ENCODE measurements at regions not wholly inside any gene's neighbourhood (a gene's known extent, or its start where the extent isn't known, plus 50 kb on each side); places are given as distances from the start of the nearest gene placed in this dataset.

DNA sequence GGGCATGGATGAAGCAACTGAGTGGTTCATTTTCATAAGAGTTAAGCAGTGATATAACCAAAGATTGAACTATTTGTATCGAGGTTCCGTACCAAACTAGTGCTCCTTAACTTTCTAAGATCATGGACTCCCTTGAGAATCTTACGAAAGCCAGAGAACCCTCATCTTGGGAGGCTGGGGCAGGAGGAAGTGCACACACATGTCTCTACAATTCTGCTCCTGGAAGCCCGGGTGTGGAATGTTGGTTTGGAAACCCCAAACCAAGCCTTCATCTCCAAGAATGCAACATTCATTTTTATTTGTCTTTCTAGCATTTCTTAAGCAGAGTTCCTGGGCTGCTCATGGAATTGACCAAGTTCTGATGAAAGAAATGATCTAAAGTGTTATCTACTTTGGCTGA is 215.0 kb upstream of the PRNP start:
- in situ Hi-C loops (cut with MboI) = no loop called here
- H3K9me3 ChIP-seq (replicated peaks; ENCODE audit: control insufficient read depth, insufficient read depth, low read length) = no peaks in the 10 kb centered on the region

DNA sequence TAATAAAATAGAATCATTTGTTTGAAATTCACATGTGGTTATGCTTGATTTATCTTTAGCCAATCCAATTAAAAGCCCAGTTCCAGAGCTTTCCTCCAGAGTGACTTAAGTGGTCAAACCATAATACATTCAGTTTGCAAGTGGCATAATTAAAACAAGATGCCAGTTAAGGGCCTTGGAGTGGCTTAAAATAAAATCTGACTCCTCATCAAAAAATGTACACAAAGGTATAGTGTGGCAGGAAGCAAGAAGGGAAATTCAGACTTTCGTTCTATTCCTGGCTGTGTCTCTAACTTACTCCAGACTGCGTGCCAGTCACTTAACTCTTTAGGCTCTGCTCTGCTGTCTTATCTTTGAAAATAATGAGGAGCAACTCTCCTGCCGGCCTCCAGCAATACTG is 215.9 kb upstream of the PRNP start:
- Histone ChIP-seq H3K27ac (ENCODE audit: control insufficient read depth, insufficient read depth) (no peak overlapping the region), H3K9me3 (replicated peaks; ENCODE audit: control insufficient read depth, insufficient read depth, low read length) (no peaks in the 10 kb centered on the region), H2AFZ (ENCODE audit: control insufficient read depth, low read depth, low read length) (no peak overlapping the region), H3K36me3 (ENCODE audit: control insufficient read depth in 2 of 2, insufficient read depth in 2 of 2, low read length in 1 of 2) (no peaks in the 10 kb centered on the region), H3K4me2 (ENCODE audit: control insufficient read depth, insufficient read depth) (no peak overlapping the region), H3K4me1 (ENCODE audit: control insufficient read depth, insufficient read depth, low read length) (no peaks in the 10 kb centered on the region), H3K79me2 (ENCODE audit: control insufficient read depth, insufficient read depth, low read length) (no peaks in the 10 kb centered on the region), H4K20me1 (ENCODE audit: control insufficient read depth, insufficient read depth) (no peaks in the 10 kb centered on the region), H3K9ac (ENCODE audit: control insufficient read depth, insufficient read depth, low read length) (no peak overlapping the region), H3K27me3 (replicated peaks in 1 of 2; ENCODE audit: control insufficient read depth in 2 of 2, insufficient read depth in 2 of 2, low read length in 1 of 2) (peaks cover 0 to 2% of the 10 kb centered on the region in 2 experiments; a peak in 1 of 4 replicates), H3K4me3 (no peak overlapping the region)
- intact Hi-C loops (cut with micrococcal nuclease; ENCODE audit: unreplicated experiment) = no loop called here
- WGBS (ENCODE audit: insufficient coverage, insufficient replicate concordance, low lambda C conversion rate, missing lambda C conversion rate) = 10% methylated on average over 3 of the region's 3 CpGs
- ChIA-PET SMC1A (ENCODE audit: uncharacterized antibody, unreplicated experiment) (no interaction called here), POLR2A (no interaction called here), CTCF (no interaction called here), RAD21 (ENCODE audit: unreplicated experiment) (no interaction called here)
- in situ Hi-C loops (cut with MboI) = no loop called here
- no peak for FAIRE-seq
- BruUV-seq (replicated peaks) = no TSS peak
- ATAC-seq = no peak
- no peak for DNase-seq (ENCODE audit: low read depth, low spot score)
- TF ChIP-seq, protein P1, sequence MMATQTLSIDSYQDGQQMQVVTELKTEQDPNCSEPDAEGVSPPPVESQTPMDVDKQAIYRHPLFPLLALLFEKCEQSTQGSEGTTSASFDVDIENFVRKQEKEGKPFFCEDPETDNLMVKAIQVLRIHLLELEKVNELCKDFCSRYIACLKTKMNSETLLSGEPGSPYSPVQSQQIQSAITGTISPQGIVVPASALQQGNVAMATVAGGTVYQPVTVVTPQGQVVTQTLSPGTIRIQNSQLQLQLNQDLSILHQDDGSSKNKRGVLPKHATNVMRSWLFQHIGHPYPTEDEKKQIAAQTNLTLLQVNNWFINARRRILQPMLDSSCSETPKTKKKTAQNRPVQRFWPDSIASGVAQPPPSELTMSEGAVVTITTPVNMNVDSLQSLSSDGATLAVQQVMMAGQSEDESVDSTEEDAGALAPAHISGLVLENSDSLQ (IDR thresholded peaks at IDR 0.05) = no peak
- TF ChIP-seq POLR2A (IDR thresholded peaks at IDR 0.05; ENCODE audit: low read depth, low read length) (no peak), CEBPB (IDR thresholded peaks at IDR 0.05; ENCODE audit: borderline replicate concordance in 1 of 2, low read depth in 2 of 2, low read length in 2 of 2) (no peak), SMAD5 (IDR thresholded peaks at IDR 0.05; ENCODE audit: low read depth) (no peak), MTA2 (IDR thresholded peaks at IDR 0.05; ENCODE audit: low read depth) (no peak), TCF12 (IDR thresholded peaks at IDR 0.05; ENCODE audit: low read depth, low read length) (no peak)
- TF ChIP-seq, protein P2, sequence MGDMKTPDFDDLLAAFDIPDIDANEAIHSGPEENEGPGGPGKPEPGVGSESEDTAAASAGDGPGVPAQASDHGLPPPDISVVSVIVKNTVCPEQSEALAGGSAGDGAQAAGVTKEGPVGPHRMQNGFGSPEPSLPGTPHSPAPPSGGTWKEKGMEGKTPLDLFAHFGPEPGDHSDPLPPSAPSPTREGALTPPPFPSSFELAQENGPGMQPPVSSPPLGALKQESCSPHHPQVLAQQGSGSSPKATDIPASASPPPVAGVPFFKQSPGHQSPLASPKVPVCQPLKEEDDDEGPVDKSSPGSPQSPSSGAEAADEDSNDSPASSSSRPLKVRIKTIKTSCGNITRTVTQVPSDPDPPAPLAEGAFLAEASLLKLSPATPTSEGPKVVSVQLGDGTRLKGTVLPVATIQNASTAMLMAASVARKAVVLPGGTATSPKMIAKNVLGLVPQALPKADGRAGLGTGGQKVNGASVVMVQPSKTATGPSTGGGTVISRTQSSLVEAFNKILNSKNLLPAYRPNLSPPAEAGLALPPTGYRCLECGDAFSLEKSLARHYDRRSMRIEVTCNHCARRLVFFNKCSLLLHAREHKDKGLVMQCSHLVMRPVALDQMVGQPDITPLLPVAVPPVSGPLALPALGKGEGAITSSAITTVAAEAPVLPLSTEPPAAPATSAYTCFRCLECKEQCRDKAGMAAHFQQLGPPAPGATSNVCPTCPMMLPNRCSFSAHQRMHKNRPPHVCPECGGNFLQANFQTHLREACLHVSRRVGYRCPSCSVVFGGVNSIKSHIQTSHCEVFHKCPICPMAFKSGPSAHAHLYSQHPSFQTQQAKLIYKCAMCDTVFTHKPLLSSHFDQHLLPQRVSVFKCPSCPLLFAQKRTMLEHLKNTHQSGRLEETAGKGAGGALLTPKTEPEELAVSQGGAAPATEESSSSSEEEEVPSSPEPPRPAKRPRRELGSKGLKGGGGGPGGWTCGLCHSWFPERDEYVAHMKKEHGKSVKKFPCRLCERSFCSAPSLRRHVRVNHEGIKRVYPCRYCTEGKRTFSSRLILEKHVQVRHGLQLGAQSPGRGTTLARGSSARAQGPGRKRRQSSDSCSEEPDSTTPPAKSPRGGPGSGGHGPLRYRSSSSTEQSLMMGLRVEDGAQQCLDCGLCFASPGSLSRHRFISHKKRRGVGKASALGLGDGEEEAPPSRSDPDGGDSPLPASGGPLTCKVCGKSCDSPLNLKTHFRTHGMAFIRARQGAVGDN (IDR thresholded peaks at IDR 0.05) = no peak

More for the DNA sequence above, 215.0 kb upstream of the PRNP start:
- BruUV-seq (replicated peaks) = no TSS peak
- WGBS (ENCODE audit: insufficient coverage, insufficient replicate concordance, low lambda C conversion rate, missing lambda C conversion rate) = 21% methylated on average over 4 of the region's 4 CpGs
- TF ChIP-seq KLF5 (IDR thresholded peaks at IDR 0.05; ENCODE audit: partially characterized antibody) (no peak), BRCA1 (IDR thresholded peaks at IDR 0.05; ENCODE audit: low read depth, low read length) (no peak), IKZF2 (IDR thresholded peaks at IDR 0.05) (no peak), BMI1 (IDR thresholded peaks at IDR 0.05; ENCODE audit: borderline replicate concordance) (no peak), LARP7 (IDR thresholded peaks at IDR 0.05) (no peak), STAT1 (conservative IDR thresholded peaks at IDR 0.05) (no peak), DPF2 (IDR thresholded peaks at IDR 0.05) (no peak)
- TF ChIP-seq, protein P3, sequence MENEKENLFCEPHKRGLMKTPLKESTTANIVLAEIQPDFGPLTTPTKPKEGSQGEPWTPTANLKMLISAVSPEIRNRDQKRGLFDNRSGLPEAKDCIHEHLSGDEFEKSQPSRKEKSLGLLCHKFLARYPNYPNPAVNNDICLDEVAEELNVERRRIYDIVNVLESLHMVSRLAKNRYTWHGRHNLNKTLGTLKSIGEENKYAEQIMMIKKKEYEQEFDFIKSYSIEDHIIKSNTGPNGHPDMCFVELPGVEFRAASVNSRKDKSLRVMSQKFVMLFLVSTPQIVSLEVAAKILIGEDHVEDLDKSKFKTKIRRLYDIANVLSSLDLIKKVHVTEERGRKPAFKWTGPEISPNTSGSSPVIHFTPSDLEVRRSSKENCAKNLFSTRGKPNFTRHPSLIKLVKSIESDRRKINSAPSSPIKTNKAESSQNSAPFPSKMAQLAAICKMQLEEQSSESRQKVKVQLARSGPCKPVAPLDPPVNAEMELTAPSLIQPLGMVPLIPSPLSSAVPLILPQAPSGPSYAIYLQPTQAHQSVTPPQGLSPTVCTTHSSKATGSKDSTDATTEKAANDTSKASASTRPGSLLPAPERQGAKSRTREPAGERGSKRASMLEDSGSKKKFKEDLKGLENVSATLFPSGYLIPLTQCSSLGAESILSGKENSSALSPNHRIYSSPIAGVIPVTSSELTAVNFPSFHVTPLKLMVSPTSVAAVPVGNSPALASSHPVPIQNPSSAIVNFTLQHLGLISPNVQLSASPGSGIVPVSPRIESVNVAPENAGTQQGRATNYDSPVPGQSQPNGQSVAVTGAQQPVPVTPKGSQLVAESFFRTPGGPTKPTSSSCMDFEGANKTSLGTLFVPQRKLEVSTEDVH (IDR thresholded peaks at IDR 0.05; ENCODE audit: low read depth, partially characterized antibody) = no peak
- H3K9ac ChIP-seq (ENCODE audit: control insufficient read depth, insufficient read depth, low read length) = no peak overlapping the region
- RAD21 ChIA-PET (ENCODE audit: unreplicated experiment) = no interaction called here
- H3K4me2 ChIP-seq (ENCODE audit: control insufficient read depth, insufficient read depth) = no peak overlapping the region
- CTCF ChIA-PET = no interaction called here
- FAIRE-seq (no peak), DNase-seq (ENCODE audit: low read depth, low spot score) (no peak), ATAC-seq (no peak)
- H3K27me3 ChIP-seq (replicated peaks in 1 of 2; ENCODE audit: control insufficient read depth in 2 of 2, insufficient read depth in 2 of 2, low read length in 1 of 2) = peaks cover 0 to 2% of the 10 kb centered on the region in 2 experiments; a peak in 1 of 4 replicates
- no peak overlapping the region for H3K27ac ChIP-seq (ENCODE audit: control insufficient read depth, insufficient read depth)
- no peaks in the 10 kb centered on the region for H4K20me1 ChIP-seq (ENCODE audit: control insufficient read depth, insufficient read depth)
- intact Hi-C loops (cut with micrococcal nuclease; ENCODE audit: unreplicated experiment) = no loop called here
- no peaks in the 10 kb centered on the region for H3K4me1 ChIP-seq (ENCODE audit: control insufficient read depth, insufficient read depth, low read length)
- SMC1A ChIA-PET (ENCODE audit: uncharacterized antibody, unreplicated experiment) = no interaction called here
- POLR2A ChIA-PET = no interaction called here
- H3K36me3 ChIP-seq (ENCODE audit: control insufficient read depth in 2 of 2, insufficient read depth in 2 of 2, low read length in 1 of 2) = no peaks in the 10 kb centered on the region
- H3K79me2 ChIP-seq (ENCODE audit: control insufficient read depth, insufficient read depth, low read length) = no peaks in the 10 kb centered on the region
- H3K4me3 ChIP-seq = no peak overlapping the region
- no peak overlapping the region for H2AFZ ChIP-seq (ENCODE audit: control insufficient read depth, low read depth, low read length)

Data from GM12878 (cell line).